ENCODE measurements at regions not wholly inside any gene's neighbourhood (a gene's known extent, or its start where the extent isn't known, plus 50 kb on each side); places are given as distances from the start of the nearest gene placed in this dataset.

GRCh38 chr3:106014518-106014917, 145.7 kb upstream of the CBLB start:
- H3K4me3 ChIP-seq (ENCODE audit: low read depth, low read length): no peak overlapping the region
- CTCF ChIA-PET: no interaction called here
- TF ChIP-seq CTCF (IDR thresholded peaks at IDR 0.05; ENCODE audit: insufficient read depth, low read length, missing control alignments): no peak
- DNase-seq (ENCODE audit: low read depth, low spot score): no peak
- POLR2A ChIA-PET: no interaction called here

GRCh38 chr3:106014971-106015370, 146.2 kb upstream of the CBLB start:
- no peak for TF ChIP-seq CTCF (IDR thresholded peaks at IDR 0.05; ENCODE audit: insufficient read depth, low read length, missing control alignments)
- no peak overlapping the region for H3K4me3 ChIP-seq (ENCODE audit: low read depth, low read length)
- CTCF ChIA-PET: no interaction called here
- POLR2A ChIA-PET: no interaction called here
- no peak for DNase-seq (ENCODE audit: low read depth, low spot score)

- POLR2A ChIA-PET: no interaction called here
- TF ChIP-seq CTCF (IDR thresholded peaks at IDR 0.05; ENCODE audit: insufficient read depth, low read length, missing control alignments): no peak
Observed at GRCh38 chr3:106018102-106018501, 149.3 kb upstream of the CBLB start.

GRCh38 chr3:106018929-106019550, 150.2 kb upstream of the CBLB start:
- TF ChIP-seq CTCF (IDR thresholded peaks at IDR 0.05; ENCODE audit: insufficient read depth, low read length, missing control alignments): no peak
- ChIA-PET CTCF (interaction anchor here (1.0 kb wide), 1 partner anchor 10 kb away, joined by 3 read pairs; no protein-coding TSS in a partner anchor), POLR2A (no interaction called here)
- H3K4me3 ChIP-seq (ENCODE audit: low read depth, low read length): no peak overlapping the region
- DNase-seq (ENCODE audit: low read depth, low spot score): no peak

More at GRCh38 chr3:106018102-106018501, 149.3 kb upstream of the CBLB start:
- no peak overlapping the region for H3K4me3 ChIP-seq (ENCODE audit: low read depth, low read length)
- CTCF ChIA-PET: no interaction called here
- no peak for DNase-seq (ENCODE audit: low read depth, low spot score)

- no peak for DNase-seq (ENCODE audit: low read depth, low spot score)
- H3K4me3 ChIP-seq (ENCODE audit: low read depth, low read length): no peak overlapping the region
- POLR2A ChIA-PET: no interaction called here
Observed at GRCh38 chr3:106022913-106023312, 154.1 kb upstream of the CBLB start.

More at GRCh38 chr3:106022913-106023312, 154.1 kb upstream of the CBLB start:
- no peak for TF ChIP-seq CTCF (IDR thresholded peaks at IDR 0.05; ENCODE audit: insufficient read depth, low read length, missing control alignments)
- CTCF ChIA-PET: no interaction called here

All from AG04449 (cell line).